Lung (tissue), 11 donors: ENCODE measurements at regions not wholly inside any gene's neighbourhood (a gene's known extent, or its start where the extent isn't known, plus 50 kb on each side); places are given as distances from the start of the nearest gene placed in this dataset.

Experiments used
- ATAC-seq: fragments of 200-7000 bp; cut with Tn5 transposase; one replicate; pipeline ENCODE4 v1.9.1; 2020; ENCODE audit warnings: moderate number of reproducible peaks; ENCODE audit not compliant: insufficient read depth, low FRiP score
- DNase-seq, 3 donors: peaks; one replicate each; pipeline ENCODE4 v3.0.0-alpha.2; 2013 to 2017
- H3K27ac ChIP-seq, 2 donors: one replicate each; pipeline ENCODE4 v1.5.1; 2013; ENCODE audit warnings: mild to moderate bottlenecking in 2 of 2, moderate library complexity in 2 of 2, control low read depth in 1 of 2, inconsistent platforms in 1 of 2, low read depth in 1 of 2, low read length in 1 of 2
- H3K27me3 ChIP-seq, 3 donors: one replicate each; pipeline ENCODE4 v1.5.1; 2013; ENCODE audit warnings: low read length in 2 of 3; ENCODE audit not compliant: control insufficient read depth in 3 of 3, insufficient read depth in 3 of 3
- H3K36me3 ChIP-seq, 4 donors: one replicate each; pipeline ENCODE4 v1.5.1; 2013; ENCODE audit warnings: low read length in 4 of 4, mild to moderate bottlenecking in 1 of 4, moderate library complexity in 1 of 4; ENCODE audit not compliant: control insufficient read depth in 4 of 4, insufficient read depth in 4 of 4
- H3K4me1 ChIP-seq, 5 donors: one replicate each; pipeline ENCODE4 v1.5.1; 2013; ENCODE audit warnings: low read length in 5 of 5, mild to moderate bottlenecking in 2 of 5, moderate library complexity in 1 of 5; ENCODE audit not compliant: control insufficient read depth in 5 of 5, insufficient read depth in 5 of 5
- H3K4me3 ChIP-seq: one replicate; pipeline ENCODE4 v1.5.1; 2013; ENCODE audit warnings: mild to moderate bottlenecking, control low read depth, moderate library complexity
- H3K9ac ChIP-seq, 2 donors: one replicate each; pipeline ENCODE4 v1.5.1; 2013; ENCODE audit warnings: low read length in 2 of 2, control low read depth in 1 of 2; ENCODE audit not compliant: insufficient read depth in 1 of 2
- H3K9me3 ChIP-seq, 4 donors: one replicate each; pipeline ENCODE4 v1.5.1; 2013; ENCODE audit warnings: low read length in 3 of 4, mild to moderate bottlenecking in 1 of 4, moderate library complexity in 1 of 4; ENCODE audit not compliant: control insufficient read depth in 4 of 4, insufficient read depth in 3 of 4
- CTCF ChIP-seq: IDR thresholded peaks from 2 replicates; pipeline ENCODE4 v1.5.1; 2012; ENCODE audit warnings: mild to moderate bottlenecking; ENCODE audit errors: control extremely low read depth, extremely low read depth
- WGBS, 2 donors: extraction: QIAGEN DNeasy Blood & Tissue Kit; methylation state at CpG; one replicate each; pipeline ENCODE4 v1.1.7; 2013; 5-methylcytosine and 5-hydroxymethylcytosine counted together
- donor health status: control.
- donor health status: control.
- donor health status: Bipolar disorder and iron deficiency.
- donor health status: healthy.
- donor health status: DM: yes; HTN: yes; CAD: no.

GRCh38 chr2:193581807-193582206 is 1387.1 kb upstream of the TMEFF2 start:
- TF ChIP-seq CTCF, result no peak
- H3K4me3 ChIP-seq, result no peak overlapping the region
- DNase-seq (no peak), ATAC-seq (no peak)
- H3K27me3 ChIP-seq, result no peaks in the 10 kb centered on the region
- H3K36me3 ChIP-seq, result no peaks in the 10 kb centered on the region
- no peak overlapping the region for H3K9ac ChIP-seq
- H3K9me3 ChIP-seq, result peaks cover 0 to 5% (median 0%) of the 10 kb centered on the region in 4 donors
- H3K4me1 ChIP-seq, result no peaks in the 10 kb centered on the region
- H3K27ac ChIP-seq, result no peak overlapping the region
- WGBS, 2 donors, result 89 to 98% methylated on average over 1 of the region's 1 CpG

GRCh38 chr2:193580176-193580950 is 1385.6 kb upstream of the TMEFF2 start:
- 91 to 94% methylated on average over 21 of the region's 21 CpGs for WGBS, 2 donors
- no peaks in the 10 kb centered on the region for H3K27me3 ChIP-seq
- no peaks in the 10 kb centered on the region for H3K4me1 ChIP-seq
- no peaks in the 10 kb centered on the region for H3K36me3 ChIP-seq
- TF ChIP-seq CTCF, result no peak
- H3K4me3 ChIP-seq, result no peak overlapping the region
- DNase-seq, result no peak
- no peak for ATAC-seq
- no peak overlapping the region for H3K9ac ChIP-seq
- no peak overlapping the region for H3K27ac ChIP-seq
- H3K9me3 ChIP-seq, result peaks cover 0 to 5% (median 0%) of the 10 kb centered on the region in 4 donors

- no peak for TF ChIP-seq CTCF
- no peak overlapping the region for H3K27ac ChIP-seq
- DNase-seq (no peak), ATAC-seq (no peak)
- no peak overlapping the region for H3K4me3 ChIP-seq
- no peak overlapping the region for H3K9ac ChIP-seq
- no peaks in the 10 kb centered on the region for H3K4me1 ChIP-seq
- H3K9me3 ChIP-seq, result no peaks in the 10 kb centered on the region
- H3K27me3 ChIP-seq, result no peaks in the 10 kb centered on the region
- 80 to 83% methylated on average over 2 of the region's 2 CpGs for WGBS, 2 donors
- no peaks in the 10 kb centered on the region for H3K36me3 ChIP-seq
Measured at GRCh38 chr2:193566886-193567285, 1372.2 kb upstream of the TMEFF2 start.

GRCh38 chr2:193566276-193566675 is 1371.5 kb upstream of the TMEFF2 start:
- Histone ChIP-seq H3K27ac (no peak overlapping the region), H3K4me1 (no peaks in the 10 kb centered on the region), H3K9ac (no peak overlapping the region), H3K4me3 (no peak overlapping the region), H3K9me3 (no peaks in the 10 kb centered on the region), H3K36me3 (no peaks in the 10 kb centered on the region), H3K27me3 (no peaks in the 10 kb centered on the region)
- DNase-seq (no peak), ATAC-seq (no peak)
- TF ChIP-seq CTCF, result no peak
- WGBS, 2 donors, result 62 to 84% methylated on average over 2 of the region's 2 CpGs
